COLO829 (cell line): ENCODE measurements at regions not wholly inside any gene's neighbourhood (a gene's known extent, or its start where the extent isn't known, plus 50 kb on each side); places are given as distances from the start of the nearest gene placed in this dataset.
A peak's percentile ranks its signal among the peaks of the same experiment; 100 is the strongest.
"Not testable (repeated sequence)": the region's sequence is repeated elsewhere in the genome, so short reads cannot be mapped to it uniquely, and the experiment has no call there.

Experiments
- DNase-seq: peaks from one replicate; pipeline ENCODE4 v3.0.0; 2012; ENCODE audit warnings: low spot score

DNA sequence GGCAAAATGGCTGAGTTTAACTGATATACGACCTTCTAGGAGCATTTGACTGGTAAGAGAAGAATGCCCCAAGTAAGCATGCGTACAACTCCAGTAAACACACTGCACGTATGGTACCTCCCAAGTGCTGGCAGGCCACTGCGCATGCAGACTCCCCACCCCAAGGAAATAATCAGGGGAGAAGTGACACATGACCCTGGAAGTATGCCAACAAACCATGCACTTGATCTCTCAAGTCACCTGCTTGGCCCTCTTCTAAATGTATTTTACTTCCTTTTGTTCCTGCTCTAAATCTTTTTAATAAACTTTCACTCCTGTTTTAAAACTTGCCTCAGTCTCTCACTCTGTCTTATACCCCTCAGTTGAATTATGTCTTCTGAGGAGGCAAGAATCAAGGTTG, 129.8 kb upstream of the COL5A2 start:
- no peak for DNase-seq

DNA sequence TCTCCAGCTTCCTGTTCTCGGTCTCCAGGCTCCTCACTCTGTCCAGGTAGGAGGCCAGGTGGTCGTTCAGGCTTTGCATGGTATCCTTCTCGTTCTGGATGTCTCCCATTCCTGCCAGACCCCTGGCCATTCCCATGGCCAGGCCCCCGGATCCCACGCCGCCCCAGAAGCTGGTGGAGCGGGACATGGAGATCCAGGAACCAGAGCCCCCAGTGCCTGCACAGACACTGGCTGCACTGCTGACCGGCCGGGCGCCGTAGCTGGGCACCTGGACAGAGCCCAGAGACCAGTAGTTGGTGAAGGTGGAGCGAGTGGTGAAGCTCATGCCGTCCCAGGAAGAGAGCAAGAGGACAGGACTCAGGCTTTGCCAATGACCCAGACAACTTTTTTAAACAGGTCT, 129.1 kb upstream of the WDR75 start:
- no peak for DNase-seq

GRCh38 chr2:189312643-189313042, 128.6 kb upstream of the WDR75 start:
- no peak for DNase-seq

DNA sequence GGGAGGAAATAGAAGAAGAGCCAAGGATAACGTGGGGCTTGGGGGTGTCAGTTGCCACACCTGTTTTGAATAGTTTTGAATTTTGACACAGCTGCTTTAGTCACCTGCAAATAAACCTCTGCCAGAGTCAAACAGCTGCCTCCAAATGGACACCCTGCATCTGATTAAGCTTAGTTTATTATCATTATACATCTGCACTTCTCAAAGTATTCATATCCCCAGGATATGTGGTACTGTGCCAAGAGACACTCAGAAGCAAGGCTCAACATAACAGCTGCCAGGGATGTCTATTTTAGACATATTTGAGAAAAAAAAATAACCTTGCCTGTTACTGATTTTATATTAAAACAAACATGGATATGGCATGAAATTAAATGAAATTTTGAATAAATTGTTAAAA, 122.5 kb upstream of the WDR75 start:
- DNase-seq: no peak

- not testable (repeated sequence) for DNase-seq
Observed at GRCh38 chr2:189319424-189319823, 121.8 kb upstream of the WDR75 start.

DNA sequence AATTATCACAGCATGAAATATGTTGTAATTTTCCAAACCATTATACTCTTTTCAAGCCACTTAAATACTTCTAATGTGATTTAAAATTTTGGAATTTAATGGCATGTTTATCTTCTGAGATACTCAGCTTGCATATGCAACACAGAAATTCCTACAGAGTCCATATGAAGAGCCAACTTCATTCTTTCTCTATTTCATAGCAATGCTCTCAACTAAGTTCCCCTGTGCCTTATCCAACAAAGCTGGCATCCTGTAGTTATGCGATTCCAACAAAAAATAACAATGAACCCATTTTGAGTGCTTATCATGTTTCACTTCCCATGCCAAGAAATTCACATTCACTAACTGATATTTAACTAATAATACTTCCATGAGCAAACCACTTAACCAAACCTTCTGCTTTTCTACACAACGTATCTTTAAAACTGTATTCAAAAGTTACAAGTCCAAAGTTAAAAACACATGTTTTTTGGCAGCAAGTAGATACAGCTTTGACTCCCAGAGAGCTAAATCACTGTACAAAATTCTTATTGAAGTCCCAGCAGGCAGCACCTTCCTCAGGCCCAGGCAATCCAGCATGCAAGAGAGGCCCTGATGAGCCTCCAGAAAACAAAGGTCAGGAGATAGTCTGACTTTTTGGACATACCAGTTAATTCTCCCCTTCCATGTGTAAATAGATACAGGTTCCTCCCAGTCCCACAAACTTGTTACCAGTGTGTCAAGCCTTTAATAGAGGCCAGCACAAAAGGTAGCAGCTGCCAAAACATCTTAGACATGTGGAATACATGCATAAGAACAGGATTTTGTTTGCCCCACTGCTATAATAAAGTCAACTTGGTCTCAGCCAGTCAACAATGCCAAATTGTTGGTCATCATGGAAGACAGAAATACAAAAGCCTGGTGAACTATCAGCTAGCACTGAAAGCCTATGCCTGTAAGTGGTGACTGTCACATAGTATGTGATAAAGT, 113.1 kb upstream of the WDR75 start:
- no peak for DNase-seq

DNA sequence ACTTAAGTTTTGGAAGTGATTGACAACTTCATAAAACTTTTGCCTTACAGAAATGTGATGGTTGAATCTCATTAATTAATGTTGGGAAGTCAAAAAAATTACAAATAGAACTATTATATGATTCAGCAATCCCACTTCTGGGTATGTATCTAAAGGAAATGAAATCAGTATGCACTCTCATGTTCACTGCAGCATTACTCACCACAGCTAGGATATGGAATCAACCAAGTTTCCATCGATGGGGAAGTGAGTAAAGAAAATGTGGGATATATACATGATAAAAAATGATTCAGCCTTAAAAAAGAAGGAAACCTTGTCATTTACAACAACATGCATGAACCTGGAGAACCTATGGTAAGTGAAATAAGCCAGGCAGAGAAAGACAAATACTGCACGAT, 112.4 kb upstream of the WDR75 start:
- no peak for DNase-seq

GRCh38 chr2:189336276-189336975, 104.8 kb upstream of the WDR75 start:
- DNase-seq: no peak

GRCh38 chr2:189337656-189338055, 103.6 kb upstream of the WDR75 start:
- DNase-seq: no peak

- DNase-seq: no peak
Observed at GRCh38 chr2:189338115-189338514, 103.2 kb upstream of the WDR75 start.

- no peak for DNase-seq
Observed at GRCh38 chr2:189341077-189341476, 100.2 kb upstream of the WDR75 start.

- no peak for DNase-seq
Observed at GRCh38 chr2:189344043-189344442, 97.2 kb upstream of the WDR75 start.

- peak; percentile 86 for DNase-seq
Observed at GRCh38 chr2:189347540-189347939, 93.7 kb upstream of the WDR75 start.

DNA sequence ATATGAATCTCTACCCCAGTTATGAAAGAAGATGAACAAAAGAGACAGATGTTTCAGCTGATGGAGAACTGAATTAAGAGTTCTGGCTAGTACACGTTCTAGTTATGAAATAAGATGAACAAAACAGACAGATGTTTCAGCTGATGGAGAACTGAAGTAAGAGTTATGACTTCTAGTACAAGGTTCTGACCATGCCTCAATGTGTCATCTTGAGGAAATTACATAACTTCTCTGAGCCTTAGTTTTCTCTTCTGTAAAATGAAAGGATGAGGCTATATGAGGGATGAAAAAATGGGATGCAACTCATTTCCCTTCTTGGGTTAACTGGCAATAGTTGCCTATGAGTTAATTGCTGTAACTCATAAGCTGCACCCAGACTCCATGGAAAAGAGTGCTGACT, 92.9 kb upstream of the WDR75 start:
- no peak for DNase-seq

DNA sequence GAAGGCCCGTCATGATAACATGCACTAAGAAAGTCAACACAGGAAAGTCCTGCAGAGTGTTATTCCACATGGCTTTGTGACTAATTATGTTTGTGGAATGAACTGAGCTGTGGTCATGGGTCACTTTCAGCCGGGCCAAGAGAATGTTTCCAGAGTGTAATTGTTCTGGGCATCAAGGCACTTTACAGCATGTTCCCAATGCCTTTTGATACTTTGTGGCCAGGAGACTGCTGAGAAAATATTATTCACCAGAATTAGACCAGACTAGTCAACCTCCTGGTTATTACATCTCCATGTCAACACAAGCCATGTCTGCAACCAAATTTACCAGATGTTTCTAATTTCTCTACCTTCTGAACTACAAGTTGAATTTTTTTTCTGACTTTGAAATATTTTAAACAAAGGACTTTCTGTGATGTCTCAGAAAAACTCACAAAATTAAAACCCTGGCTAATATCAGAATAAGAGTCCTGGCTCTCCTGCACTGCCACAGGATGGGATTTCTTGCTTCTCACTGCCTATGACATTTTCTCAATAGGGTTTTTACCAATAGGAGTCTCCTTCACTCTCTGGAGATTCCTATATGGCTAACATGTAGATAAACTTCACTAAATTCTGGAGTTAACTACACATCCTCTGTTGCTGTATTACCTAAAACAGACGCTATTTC, 90.6 kb upstream of the WDR75 start:
- no peak for DNase-seq

GRCh38 chr2:189351933-189352332, 89.3 kb upstream of the WDR75 start:
- not testable (repeated sequence) for DNase-seq

- DNase-seq: not testable (repeated sequence)
Observed at GRCh38 chr2:189357375-189357774, 83.9 kb upstream of the WDR75 start.

GRCh38 chr2:189360861-189361260, 80.4 kb upstream of the WDR75 start:
- DNase-seq: no peak

DNA sequence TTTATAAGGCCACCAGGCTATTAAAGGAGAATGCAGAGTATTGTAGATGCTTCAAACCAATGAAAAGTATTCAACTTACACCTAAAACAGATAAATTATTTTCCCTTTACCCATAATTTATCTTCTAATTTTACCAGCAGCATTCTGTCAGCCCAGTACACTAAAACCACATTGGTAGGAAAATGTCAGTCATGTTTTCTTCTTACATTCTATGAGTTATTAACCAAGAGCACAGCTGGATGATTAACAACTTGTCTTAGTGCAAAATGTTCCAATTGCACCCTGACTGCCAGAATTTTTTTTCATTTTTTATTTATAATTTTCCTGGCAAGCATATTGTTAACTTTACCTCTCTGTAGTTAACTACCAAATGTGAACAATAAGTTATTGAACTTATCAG, 79.0 kb upstream of the WDR75 start:
- no peak for DNase-seq

GRCh38 chr2:189363559-189363958, 77.7 kb upstream of the WDR75 start:
- peak; percentile 57 for DNase-seq

DNA sequence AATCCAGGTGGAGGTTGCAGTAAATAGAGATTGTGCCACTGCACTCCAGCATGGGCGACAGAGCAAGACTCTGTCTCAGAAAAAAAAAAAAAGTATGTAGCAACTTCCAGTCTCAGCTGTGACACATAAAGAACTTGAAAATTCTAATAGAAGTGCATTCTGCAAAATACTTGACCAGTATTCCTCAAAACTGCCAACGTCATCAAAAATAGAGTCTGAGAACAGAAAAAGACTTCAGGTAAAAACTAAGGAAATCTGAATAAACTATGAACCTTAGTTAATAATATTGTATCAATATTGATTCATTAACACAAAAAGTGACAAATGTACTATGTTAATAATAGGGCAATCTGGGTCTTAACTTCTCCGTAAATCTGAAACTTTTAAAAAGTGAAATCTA, 76.7 kb upstream of the WDR75 start:
- no peak for DNase-seq

GRCh38 chr2:189366349-189366748, 74.9 kb upstream of the WDR75 start:
- DNase-seq: no peak

DNA sequence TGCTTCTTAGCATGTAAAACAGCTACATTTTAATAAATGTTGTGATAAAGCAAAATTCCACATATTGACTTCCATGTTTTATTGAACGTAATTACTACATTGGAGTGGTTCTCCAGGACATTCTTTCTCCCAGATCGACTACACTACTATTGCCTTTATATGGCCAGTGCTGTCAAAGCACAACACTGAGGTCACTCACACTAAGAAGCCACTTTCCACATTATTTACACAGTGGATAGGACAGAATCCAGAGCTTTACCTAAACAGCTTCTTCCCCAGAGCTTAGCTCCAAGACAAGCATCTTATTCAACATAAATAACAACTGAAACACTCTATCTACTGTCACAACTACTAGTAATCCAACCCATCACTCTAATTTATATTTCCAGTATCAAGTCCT, 73.9 kb upstream of the WDR75 start:
- DNase-seq: no peak
